ENCODE measurements at regions not wholly inside any gene's neighbourhood (a gene's known extent, or its start where the extent isn't known, plus 50 kb on each side); places are given as distances from the start of the nearest gene placed in this dataset.

- TF ChIP-seq EZH2 (IDR thresholded peaks at IDR 0.05; ENCODE audit: insufficient read depth, poor library complexity, severe bottlenecking) (no peak), EZH2phosphoT487 (IDR thresholded peaks at IDR 0.05; ENCODE audit: insufficient read depth, low read depth) (no peak)
Measured at GRCh38 chr5:163642904-163643303, 137.5 kb downstream of the MAT2B start.
